ENCODE measurements at regions not wholly inside any gene's neighbourhood (a gene's known extent, or its start where the extent isn't known, plus 50 kb on each side); places are given as distances from the start of the nearest gene placed in this dataset.

GRCh38 chr12:11576104-11576503, 73.4 kb upstream of the ETV6 start:
- TF ChIP-seq CTCF (IDR thresholded peaks at IDR 0.05), result no peak
- no peak for TF ChIP-seq POLR2A (IDR thresholded peaks at IDR 0.05)

All from vagina (tissue), 2 donors.